GM04504 (cell line): ENCODE measurements at regions not wholly inside any gene's neighbourhood (a gene's known extent, or its start where the extent isn't known, plus 50 kb on each side); places are given as distances from the start of the nearest gene placed in this dataset.
"Not testable (repeated sequence)": the region's sequence is repeated elsewhere in the genome, so short reads cannot be mapped to it uniquely, and the experiment has no call there.

ENCODE experiments used
- DNase-seq: peaks from one replicate; pipeline ENCODE4 v3.0.0-alpha.2; 2012; ENCODE audit warnings: low read depth

DNA sequence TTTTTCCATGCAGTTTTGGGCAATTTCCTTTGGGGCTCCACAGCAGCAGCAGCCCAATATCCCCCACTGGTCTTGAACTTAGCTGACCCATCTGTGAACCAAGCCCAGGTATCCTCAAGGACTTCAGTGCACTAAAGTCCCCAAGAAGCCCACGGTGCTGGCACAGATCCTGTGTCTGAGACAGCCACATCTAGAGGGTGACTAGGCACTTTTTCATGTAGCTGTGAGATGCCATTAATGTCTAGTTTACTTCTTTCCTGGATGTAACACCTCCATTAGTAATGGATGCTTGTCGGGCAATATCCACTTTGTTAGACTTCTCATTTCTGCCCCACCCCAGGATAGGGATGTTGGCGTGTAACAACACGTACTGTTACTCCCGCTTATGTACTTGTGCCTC lies 117.9 kb downstream of the GPCPD1 start:
- no peak for DNase-seq

DNA sequence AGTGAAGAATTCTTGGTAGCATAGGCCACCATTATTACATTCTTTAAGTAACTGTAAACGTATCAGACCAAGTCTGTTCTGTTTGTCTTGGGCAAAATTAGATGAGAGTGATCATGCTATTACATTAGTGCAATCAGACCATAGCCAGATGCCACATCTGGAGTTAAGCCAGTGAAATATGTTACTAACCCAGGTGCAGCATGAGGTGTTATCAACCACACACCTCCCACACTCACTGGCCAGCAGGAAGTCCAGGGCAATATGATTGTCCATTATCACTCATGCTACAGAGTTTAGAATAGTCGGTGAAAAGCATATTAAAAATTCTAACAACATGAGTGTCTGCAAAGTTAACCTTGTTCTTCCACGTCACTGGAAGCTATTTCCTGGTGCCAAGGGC lies 119.4 kb downstream of the GPCPD1 start:
- no peak for DNase-seq

DNA sequence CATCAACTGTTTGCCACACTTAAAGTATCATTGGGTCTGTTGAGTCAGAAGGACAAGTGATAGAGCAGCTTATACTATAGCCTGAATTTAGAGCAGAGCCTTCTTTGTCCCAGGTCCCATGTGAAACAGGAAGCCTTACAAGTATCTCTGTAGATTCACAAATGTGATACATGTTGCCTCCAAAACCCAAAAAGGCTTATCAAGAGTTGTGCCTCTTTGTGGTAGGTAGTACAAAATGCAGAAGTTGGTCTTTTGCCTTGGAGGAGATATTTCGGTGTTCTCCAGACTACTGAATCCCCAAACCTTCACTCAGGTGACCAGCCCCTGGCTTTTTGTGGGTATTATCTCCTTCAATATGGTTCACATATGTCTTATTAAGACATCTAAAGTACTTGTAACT lies 121.2 kb downstream of the GPCPD1 start:
- DNase-seq: no peak

DNA sequence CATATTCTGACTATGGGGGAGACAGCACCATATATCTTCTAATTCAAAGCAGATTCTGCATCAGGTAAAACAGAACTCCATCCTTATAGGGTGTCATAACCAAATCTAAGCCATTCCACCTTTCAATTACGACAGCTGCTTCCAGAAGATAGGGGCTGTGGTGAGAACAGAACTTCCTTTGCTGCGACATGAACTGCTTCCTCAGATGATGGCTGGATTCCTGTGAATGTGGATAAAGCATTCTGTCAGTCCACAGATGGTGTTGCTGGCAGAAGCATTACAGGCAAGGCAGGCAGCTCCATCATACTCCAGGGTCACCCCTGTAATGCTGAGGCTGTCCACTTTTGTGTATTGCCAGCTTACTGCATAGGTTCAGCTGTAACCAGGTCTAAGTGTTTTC lies 122.0 kb downstream of the GPCPD1 start:
- no peak for DNase-seq

DNA sequence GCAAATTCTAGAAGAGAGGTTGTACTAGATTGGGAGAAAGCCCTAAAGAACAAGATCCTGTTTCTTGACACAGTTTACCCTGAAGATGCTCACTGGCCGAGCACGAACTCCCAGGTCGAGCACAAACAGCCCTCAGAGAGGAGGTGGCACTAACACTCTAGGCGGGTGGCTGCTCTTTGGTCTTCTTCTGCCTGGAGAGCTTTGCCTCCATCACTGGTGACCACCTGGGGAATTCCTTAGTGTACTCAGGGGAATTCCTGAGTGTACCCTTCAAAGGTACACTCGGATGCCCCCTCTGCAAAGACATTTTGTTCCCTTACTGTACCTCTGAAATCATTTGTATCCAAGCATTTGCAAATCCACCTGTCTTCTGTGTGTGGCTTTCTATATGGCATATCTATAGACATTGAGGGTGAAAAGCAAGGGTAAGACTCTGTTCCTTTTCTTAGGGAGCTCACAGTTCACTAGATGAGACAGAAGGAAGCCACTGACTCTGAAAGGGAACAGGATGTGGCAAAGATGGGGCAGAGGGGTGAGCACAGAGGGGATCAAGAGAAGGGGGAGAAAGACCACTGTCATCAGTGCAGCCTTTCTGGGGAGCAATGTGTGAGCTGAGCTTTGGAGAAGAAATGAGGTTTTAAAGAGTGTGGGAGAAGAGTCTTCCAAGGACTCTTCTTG lies 124.3 kb downstream of the GPCPD1 start:
- no peak for DNase-seq

DNA sequence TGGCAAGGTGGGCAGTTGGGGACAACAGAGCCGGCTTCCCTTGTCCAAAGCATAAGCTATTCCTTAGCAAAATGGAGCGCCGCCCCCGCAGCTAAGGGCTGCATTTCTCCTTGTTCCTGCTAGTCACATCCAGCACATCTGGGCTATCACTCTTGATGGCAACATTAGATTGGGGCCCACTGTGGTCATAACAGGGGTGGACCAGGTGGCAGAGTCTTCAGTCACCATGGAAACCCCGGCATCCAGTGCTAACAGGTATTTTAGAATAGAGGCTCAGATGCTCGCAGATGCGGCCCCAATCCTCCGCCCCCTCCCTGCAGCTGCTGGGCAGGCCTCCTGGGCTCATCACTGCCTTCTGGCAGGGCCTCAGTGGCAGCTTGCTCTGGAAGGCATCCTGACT lies 125.9 kb downstream of the GPCPD1 start:
- no peak for DNase-seq

DNA sequence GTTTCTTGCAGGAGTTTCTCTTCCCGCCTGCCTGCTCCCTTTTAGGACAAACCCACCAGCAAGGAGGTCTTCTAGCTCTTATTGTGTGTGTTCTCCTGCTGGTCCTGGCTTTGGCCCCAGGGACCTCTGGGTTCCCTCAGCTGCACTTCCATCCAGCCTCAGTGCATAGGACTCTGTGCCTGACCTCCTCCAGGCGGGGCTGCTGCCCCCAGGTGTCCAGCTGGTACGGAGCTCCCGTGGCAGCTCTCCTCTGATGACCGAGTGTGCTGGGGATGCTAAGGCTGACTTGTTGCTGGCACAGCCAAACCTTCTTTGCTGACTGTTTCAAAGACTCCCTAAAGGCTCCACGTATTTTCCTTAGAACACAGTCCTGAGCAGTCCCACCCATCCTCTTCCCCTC lies 126.5 kb downstream of the GPCPD1 start:
- no peak for DNase-seq

DNA sequence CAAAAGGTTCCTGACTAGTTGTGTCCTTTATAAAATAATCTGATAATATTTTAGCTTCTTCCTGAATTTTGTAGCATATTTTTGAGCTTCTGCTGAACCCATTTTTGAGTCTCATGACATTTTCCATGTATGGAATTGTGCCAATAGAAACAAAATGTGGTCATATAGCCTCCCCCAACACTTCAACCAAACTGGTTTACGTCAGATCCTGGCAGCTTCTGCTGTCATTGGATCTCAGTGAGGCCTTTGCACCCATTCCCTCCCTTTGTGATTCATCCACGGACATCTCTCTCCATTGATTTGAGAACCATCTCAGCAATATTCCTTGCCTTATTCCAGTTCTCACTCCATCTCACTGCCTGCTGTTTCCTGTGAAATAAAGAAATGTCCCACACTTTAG lies 128.0 kb downstream of the GPCPD1 start:
- no peak for DNase-seq

DNA sequence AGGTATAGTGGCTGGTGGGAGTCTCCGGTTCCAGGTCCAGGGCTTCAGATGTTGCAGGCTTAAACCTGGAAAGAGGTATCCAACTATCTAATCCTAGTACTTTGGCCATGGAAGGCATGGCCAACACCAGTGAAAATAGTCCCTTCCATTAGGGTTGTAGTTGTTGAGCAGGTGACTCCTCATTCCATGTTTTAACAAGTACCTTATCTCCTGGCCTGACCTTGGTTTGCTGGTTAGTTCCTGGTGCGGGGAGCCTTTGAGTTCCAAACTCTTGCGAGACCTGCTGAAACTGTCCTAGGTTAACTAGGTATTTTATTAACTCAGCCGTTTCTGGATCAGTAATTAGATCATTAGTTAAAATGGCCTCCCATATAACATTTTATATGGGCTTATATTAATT lies 128.9 kb downstream of the GPCPD1 start:
- DNase-seq: no peak

DNA sequence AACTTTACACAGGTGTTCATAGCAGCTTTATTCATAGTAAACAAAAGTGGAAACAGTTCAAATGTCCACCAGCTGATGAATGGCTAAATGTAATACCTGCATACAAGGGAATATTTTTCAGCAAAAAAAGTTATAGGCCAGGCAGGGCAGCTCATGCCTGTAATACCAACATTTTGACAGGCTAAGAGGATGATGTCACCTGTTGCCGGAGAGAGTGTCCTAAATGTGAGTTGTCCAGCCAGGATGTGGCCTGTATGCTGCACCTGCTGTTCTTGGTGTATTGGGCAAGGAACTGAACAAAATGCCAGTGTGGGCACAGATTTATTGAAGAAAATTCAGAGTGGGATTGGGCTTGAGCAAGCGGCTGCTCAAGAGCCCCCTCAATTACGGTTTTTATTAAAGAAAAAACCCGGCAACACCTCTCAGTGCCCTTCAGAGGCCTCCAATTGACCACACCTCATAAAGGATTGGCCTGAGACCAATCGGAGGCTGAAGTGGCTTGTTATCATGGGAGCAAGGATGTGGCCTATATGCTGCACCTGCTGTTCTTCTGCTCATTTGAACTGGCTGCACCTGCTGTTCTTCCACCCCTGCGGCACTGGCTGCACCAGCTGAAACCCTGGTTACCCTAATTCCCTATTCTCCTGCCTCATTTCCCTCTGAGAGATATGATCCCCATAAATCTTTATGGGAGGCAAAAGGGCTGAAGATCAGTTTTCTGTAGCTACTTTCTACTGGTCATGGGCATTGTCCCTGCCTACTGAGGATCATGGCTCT lies 129.8 kb downstream of the GPCPD1 start:
- no peak for DNase-seq

DNA sequence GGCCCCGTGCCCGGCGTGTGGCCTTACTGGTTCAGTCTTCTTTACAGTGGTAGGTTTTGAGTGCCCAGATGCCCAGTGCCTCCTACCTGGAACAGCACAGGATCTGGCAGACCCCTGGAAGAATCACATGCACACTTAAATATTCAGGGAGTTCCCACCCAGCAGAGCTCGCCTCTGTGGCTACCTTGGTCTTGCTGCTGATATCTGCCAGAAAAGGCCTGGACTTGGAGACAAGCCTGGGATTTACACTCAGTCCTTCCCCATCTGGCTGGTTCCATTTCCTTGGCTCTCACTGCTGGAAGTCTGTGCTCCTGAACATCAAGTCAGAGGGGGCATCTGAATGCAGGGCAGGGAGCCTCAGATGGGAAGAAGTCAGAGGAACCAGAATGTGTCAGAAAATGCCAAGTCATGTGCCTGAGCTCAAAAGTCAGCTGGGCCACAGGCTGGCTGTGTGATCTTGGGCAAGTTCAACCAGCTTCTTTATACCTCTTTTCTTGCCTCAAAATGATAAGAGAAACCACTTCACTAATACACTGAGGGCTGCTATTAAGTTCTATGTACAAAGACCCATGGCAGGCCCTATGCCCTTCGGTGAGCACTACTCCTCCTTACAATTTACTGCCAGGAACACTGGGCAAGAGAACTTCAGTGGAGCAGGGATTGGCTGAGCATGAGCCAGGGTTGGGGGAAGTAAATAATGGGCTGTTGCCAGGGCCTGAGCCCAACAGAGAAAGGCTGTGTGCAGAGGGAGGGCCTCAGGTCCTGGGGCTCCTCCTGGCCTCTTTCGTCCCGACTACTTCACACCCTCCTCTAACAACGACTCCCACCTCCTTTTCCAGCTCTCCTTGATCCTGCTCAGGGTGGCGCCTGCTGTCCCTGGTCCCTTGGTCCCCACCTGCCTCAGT lies 135.9 kb downstream of the GPCPD1 start:
- no peak for DNase-seq

DNA sequence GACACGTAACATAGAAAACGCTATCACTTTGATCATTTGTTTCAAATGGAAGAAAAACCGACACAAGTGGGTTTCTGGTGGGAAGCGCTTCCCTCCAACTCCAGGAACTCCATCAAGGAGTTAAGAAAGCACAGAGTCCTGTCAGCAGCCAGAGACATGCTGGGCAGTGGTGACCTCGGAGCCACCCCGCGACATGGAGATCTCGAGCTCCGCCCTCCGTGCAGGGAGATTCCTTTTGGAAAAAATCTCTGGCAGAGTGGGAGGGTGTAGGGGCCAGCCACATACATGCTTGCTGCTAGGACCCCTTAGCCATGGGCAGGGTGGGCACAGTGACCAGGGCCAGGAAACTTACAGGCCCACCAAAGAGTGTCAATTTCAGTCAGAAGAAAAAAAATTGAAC lies 138.9 kb downstream of the GPCPD1 start:
- DNase-seq: not testable (repeated sequence)

DNA sequence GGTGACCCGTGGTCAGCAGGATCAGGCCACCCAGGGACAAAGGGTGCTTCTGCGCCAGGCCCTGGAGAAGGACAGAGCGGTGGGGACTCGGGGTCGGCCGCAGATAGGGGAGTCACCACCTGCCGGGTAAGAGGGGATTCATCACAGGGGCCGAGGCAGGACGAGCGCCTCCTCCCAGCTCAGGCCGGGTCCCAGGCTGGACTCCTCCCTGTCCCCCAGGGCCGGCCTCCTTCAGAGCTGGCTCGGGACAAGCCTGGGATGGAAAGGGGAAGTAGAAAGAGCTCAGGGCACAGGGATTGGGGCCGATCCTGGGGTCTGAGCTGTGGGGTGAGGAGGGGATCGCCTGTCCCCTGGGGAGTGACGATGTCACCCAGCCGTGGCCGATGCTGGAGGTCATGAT lies 139.4 kb downstream of the GPCPD1 start:
- no peak for DNase-seq

DNA sequence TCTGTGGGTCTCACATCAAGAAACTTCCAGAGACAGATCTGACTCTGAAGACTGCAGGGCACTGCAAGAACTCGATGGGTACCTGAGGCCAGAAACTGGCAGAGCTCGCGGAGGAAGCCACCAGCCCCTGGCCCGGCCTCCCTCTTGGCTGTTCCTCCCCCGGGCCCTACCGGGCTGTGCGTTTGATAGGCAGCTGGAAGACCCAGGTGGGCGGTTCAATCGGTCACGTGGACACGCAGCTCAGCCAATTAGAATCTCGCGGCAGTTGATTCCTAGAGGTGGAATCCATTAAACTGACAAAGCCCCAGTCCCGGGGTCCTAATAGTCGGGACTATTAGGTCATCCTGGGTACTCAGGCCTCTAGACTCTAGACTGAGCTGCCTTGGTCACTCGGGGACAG lies 139.9 kb downstream of the GPCPD1 start:
- DNase-seq: no peak

DNA sequence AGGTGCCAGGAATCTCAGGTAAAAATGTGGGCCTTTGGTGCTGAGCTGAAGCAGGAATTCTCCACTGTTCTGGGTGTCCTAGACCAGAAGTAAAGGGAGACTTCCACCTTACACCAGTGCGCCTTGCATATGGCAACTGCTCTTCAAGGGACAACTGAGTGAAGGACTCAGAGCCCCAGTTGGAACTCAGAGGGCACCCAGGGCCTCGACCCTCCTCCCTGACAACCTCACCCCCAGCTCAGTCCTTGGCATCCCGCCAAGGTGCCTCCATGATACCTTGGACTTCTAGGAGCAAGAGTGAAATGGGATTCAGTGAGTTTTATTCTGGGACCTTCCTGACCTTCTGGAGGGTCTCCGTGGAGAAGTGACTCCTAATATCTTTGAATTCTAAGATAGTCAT lies 140.3 kb downstream of the GPCPD1 start:
- DNase-seq: no peak

DNA sequence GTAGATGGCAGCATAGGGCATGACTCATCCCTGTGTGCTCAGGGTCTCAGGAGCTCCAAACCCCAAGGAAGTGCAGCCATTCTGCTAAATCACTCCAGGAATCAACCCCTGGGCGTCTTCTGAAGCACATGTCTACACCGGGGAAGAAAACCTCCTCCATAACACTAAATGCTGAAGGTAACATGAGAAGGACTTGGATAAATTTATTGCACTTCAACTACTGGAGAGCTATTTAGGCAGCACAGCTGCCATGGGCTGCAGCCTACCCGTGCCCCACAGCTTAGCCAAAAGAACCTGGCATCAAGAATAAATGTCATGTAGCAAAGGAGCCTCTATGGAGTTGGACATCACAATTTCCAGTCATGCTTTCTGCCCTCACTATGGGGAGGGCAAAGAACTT lies 141.7 kb downstream of the GPCPD1 start:
- no peak for DNase-seq

DNA sequence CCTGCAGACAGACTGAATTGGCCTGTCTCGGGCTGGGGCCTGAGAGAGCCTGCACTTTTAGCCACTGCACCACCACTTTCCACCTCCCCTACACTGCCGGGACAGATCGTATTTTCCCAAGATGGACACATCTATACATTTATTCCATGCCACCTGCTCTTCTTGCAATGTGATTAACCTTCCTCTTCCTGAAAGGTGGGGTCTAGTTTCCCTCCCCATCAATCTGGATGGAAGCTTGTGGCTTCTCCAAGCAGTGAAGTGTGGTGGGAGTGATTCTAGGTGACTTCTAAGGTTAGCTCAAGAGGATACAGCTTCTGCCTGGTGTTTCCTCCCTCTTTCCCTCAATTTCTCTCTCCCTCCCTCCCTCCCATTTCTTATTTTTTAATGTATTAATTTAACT lies 143.7 kb downstream of the GPCPD1 start:
- DNase-seq: no peak

DNA sequence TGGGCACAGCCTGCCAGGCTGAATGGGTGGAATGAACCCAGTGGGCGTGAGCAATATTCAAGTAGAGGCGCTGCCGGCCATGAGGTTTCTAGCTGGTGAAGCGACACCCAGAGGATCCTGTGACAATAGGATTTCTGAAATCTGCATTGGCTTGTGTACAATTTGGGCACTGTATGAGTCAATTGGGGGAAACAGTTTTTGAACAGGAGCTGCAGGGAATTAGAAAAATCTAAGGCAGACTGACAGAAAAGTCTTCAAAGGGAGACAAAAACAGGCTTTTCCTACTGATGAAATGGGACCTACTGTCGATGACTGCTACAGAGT lies 145.2 kb downstream of the GPCPD1 start:
- DNase-seq: no peak

DNA sequence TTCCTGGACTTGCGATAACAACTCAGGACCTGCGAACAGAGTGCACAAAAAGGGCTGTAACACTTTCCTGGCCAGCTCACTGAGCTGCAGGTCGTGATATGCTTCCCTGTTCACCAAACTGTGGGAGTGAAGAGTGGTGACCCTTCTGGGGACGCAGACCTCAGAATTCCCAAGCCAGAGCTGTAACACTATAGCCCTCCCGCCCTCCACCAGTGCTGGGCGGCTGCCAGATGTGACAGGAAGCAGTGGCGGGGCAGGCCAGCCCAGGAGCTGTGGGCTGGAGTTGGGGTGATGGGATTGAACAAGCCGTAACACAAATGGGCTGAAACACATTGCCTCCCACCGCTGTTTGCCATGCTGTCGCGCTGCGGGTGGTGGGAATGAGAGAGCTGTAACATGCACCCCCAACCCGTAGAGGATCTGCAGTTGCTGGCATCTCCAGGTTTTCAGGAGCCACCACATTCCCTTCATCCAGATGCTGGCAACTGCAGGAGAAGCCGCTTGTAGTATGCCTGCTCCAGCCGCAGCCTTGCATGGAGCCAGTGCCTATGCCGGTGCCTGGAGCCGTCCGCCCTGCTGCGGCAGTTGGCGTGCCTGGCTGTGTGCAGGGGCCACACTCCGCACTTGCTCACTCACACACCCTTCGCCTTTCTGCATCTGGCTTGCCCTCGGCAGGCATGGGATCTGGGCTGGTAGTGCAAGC lies 145.8 kb downstream of the GPCPD1 start:
- DNase-seq: no peak

DNA sequence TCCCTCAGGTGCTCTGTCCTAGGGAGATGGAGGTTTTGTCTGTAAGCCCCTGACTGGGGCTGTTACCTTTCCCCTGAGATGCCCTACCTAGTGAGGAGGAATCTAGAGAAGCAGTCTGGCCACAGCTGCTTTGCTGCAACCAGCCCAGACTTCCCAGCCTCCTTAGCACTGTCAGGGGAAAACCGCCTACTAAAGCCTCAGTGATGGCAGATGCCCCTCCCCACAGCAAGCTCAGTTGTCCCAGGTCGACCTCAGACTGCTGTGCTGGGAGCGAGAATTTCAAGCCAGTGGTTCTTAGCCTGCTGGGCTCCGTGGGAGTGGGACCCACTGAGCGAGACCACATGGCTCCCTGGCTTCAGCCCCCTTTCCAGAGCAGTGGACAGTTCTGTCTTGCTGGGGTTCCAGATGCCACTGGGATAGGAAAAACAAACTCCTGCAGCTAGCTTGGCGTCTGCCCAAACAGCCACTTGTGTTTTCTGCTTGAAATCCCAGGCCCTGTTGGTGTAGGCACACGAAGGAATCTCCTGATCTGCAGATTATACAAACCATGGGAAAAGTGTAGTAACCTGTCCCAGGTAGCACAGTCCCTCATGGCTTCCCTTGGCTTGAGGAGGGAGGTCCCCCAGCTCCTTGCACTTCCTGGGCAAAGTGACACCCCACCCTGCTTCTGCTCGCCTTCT lies 146.4 kb upstream of the PROKR2 start:
- DNase-seq: no peak

DNA sequence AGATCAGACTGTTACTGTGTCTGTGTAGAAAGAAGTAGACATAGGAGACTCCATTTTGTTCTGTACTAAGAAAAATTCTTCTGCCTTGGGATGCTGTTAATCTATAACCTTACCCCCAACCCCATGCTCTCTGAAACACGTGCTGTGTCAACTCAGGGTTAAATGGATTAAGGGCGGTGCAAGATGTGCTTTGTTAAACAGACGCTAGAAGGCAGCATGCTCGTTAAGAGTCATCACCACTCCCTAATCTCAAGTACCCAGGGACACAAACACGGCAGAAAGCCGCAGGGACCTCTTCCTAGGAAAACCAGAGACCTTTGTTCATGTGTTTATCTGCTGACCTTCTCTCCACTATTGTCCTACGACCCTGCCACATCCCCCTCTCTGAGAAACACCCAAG lies 137.0 kb upstream of the PROKR2 start:
- not testable (repeated sequence) for DNase-seq

DNA sequence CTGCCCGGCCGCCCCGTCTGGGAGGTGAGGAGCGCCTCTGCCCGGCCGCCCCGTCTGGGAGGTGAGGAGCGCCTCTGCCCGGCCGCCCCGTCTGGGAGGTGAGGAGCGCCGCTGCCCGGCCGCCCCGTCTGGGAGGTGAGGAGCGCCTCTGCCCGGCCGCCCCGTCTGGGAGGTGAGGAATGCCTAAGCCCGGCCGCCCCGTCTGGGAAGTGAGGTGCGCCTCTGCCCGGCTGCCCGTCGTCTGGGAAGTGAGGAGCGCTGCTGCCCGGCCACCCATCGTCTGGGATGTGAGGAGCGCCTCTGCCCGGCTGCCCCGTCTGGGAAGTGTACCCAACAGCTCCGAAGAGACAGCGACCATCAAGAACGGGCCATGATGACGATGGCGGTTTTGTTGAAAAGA lies 136.6 kb upstream of the PROKR2 start:
- DNase-seq: not testable (repeated sequence)
